H1 (cell line): ENCODE measurements at regions not wholly inside any gene's neighbourhood (a gene's known extent, or its start where the extent isn't known, plus 50 kb on each side); places are given as distances from the start of the nearest gene placed in this dataset.

ENCODE experiments used
- CTCF ChIA-PET: fragments of 300-600 bp; sonication (Branson Sonifier 250); formaldehyde crosslinking; loops from one replicate; lab custom pipeline; 2021; ENCODE audit not compliant: partially characterized antibody; lab: Charles Lee
- POLR2A ChIA-PET: fragments of 300-600 bp; sonication (Branson Sonifier 250); formaldehyde crosslinking; loops from one replicate; lab custom pipeline; 2021; ENCODE audit warnings: inconsistent platforms; ENCODE audit not compliant: partially characterized antibody; lab: Charles Lee
- DNase-seq, 2 experiments: peaks; one replicate each; pipeline versions ENCODE4 v3.0.0 to v3.0.0-alpha.2; 2010 to 2022; ENCODE audit warnings: low spot score in 2 of 2, low read depth in 1 of 2, mixed read lengths in 1 of 2
- FAIRE-seq: peaks from 2 replicates; lab custom pipeline; 2011; peaks lifted over from hg19 to GRCh38; lab: Jason Lieb, UNC
- H2AFZ ChIP-seq: 2 replicates; pipeline ENCODE4 v1.8.1; 2012; ENCODE audit warnings: low read length, inconsistent platforms
- H2AK5ac ChIP-seq: 2 replicates; pipeline ENCODE4 v1.6.1; 2013; ENCODE audit warnings: low read depth, low read length
- H2BK120ac ChIP-seq: replicated peaks from 2 replicates; pipeline ENCODE3; 2013; ENCODE audit warnings: low read depth, low read length, inconsistent platforms
- H2BK12ac ChIP-seq: 2 replicates; pipeline ENCODE4 v1.6.1; 2013; ENCODE audit warnings: low read depth, low read length
- H2BK15ac ChIP-seq: 2 replicates; pipeline ENCODE4 v1.6.1; 2013; ENCODE audit warnings: low read length
- H2BK20ac ChIP-seq: 2 replicates; pipeline ENCODE4 v1.6.1; 2013; ENCODE audit warnings: low read length
- H2BK5ac ChIP-seq: 2 replicates; pipeline ENCODE4 v1.6.1; 2013; ENCODE audit warnings: low read depth, low read length
- H3K14ac ChIP-seq: 2 replicates; pipeline ENCODE4 v1.6.1; 2013; ENCODE audit warnings: inconsistent platforms; ENCODE audit not compliant: insufficient read length
- H3K18ac ChIP-seq: 2 replicates; pipeline ENCODE4 v1.6.1; 2013; ENCODE audit warnings: low read length; ENCODE audit errors: extremely low read depth
- H3K23ac ChIP-seq: 2 replicates; pipeline ENCODE4 v1.6.1; 2013; ENCODE audit warnings: inconsistent platforms; ENCODE audit not compliant: insufficient read length
- H3K23me2 ChIP-seq: 2 replicates; pipeline ENCODE4 v1.6.1; 2013; ENCODE audit warnings: low read depth, low read length
- H3K27ac ChIP-seq: 2 replicates; pipeline ENCODE4 v1.6.1; 2011; ENCODE audit warnings: low read depth, low read length, inconsistent platforms
- H3K27me3 ChIP-seq, 4 experiments: replicated peaks in 1 of 4; 1 replicate in 1 of 4; 2 replicates in 3 of 4; pipeline versions ENCODE4 v1.6.1 to v1.8.1; 2011 to 2013; ENCODE audit warnings: low read length in 3 of 4, mild to moderate bottlenecking in 3 of 4, inconsistent platforms in 2 of 4, mixed read lengths in 2 of 4, moderate library complexity in 1 of 4; ENCODE audit not compliant: control insufficient read depth in 3 of 4, insufficient read depth in 3 of 4; ENCODE audit errors: extremely low read depth in 1 of 4
- H3K36me3 ChIP-seq, 4 experiments: 2 replicates each; pipeline versions ENCODE4 v1.6.1 to v1.8.1; 2011 to 2013; ENCODE audit warnings: mild to moderate bottlenecking in 4 of 4, low read length in 3 of 4, moderate library complexity in 2 of 4, control low read depth in 1 of 4, inconsistent platforms in 1 of 4; ENCODE audit not compliant: insufficient read depth in 4 of 4, control insufficient read depth in 2 of 4
- H3K4ac ChIP-seq: replicated peaks from 2 replicates; pipeline ENCODE3; 2013; ENCODE audit warnings: low read length, low read depth, mixed read lengths, inconsistent platforms; ENCODE audit not compliant: insufficient read length
- H3K4me1 ChIP-seq, 4 experiments: replicated peaks in 1 of 4; 1 replicate in 1 of 4; 2 replicates in 3 of 4; pipeline versions ENCODE4 v1.6.1 to v1.8.1; 2011 to 2013; ENCODE audit warnings: low read length in 3 of 4, inconsistent platforms in 2 of 4, mixed read lengths in 1 of 4; ENCODE audit not compliant: insufficient read depth in 4 of 4, control insufficient read depth in 3 of 4
- H3K4me2 ChIP-seq, 2 experiments: 2 replicates each; pipeline versions ENCODE4 v1.6.1 to v1.8.1; 2011 to 2013; ENCODE audit warnings: low read depth in 2 of 2, low read length in 2 of 2, control low read depth in 1 of 2, inconsistent platforms in 1 of 2, mild to moderate bottlenecking in 1 of 2; ENCODE audit not compliant: insufficient read depth in 1 of 2
- H3K4me3 ChIP-seq, 4 experiments: fragments of 200-600, 300-600 bp in 1 of 4; sonication (generic), shearing (Covaris generic), sonication (Bioruptor Twin) in 1 of 4; 2 replicates each; pipeline versions ENCODE4 v1.5.1 to v1.8.1; 2011 to 2016; ENCODE audit warnings: low read length in 4 of 4, low read depth in 3 of 4, control low read depth in 2 of 4, inconsistent platforms in 2 of 4, mild to moderate bottlenecking in 2 of 4, mixed read lengths in 1 of 4, moderate library complexity in 1 of 4; ENCODE audit not compliant: insufficient read depth in 2 of 4; ENCODE audit errors: extremely low read depth in 1 of 4
- H3K56ac ChIP-seq: replicated peaks from 2 replicates; pipeline ENCODE3; 2013; ENCODE audit warnings: low read depth, mild to moderate bottlenecking, mixed read lengths, low read length, inconsistent platforms; ENCODE audit not compliant: insufficient read length
- H3K79me1 ChIP-seq: 2 replicates; pipeline ENCODE4 v1.6.1; 2013; ENCODE audit warnings: low read depth, low read length, control low read depth
- H3K79me2 ChIP-seq, 2 experiments: 2 replicates each; pipeline versions ENCODE4 v1.6.1 to v1.8.1; 2012 to 2013; ENCODE audit warnings: low read length in 2 of 2, mild to moderate bottlenecking in 2 of 2, inconsistent platforms in 1 of 2; ENCODE audit not compliant: insufficient read depth in 2 of 2, control insufficient read depth in 1 of 2
- H3K9ac ChIP-seq, 4 experiments: replicated peaks in 1 of 4; 1 replicate in 1 of 4; 2 replicates in 3 of 4; pipeline versions ENCODE4 v1.6.1 to v1.8.1; 2011 to 2013; ENCODE audit warnings: low read depth in 3 of 4, low read length in 3 of 4, control low read depth in 2 of 4, mild to moderate bottlenecking in 2 of 4, moderate library complexity in 2 of 4, inconsistent platforms in 1 of 4; ENCODE audit errors: extremely low read depth in 1 of 4
- H3K9me3 ChIP-seq, 2 experiments: 2 replicates each; pipeline versions ENCODE4 v1.6.1 to v1.8.1; 2012 to 2013; ENCODE audit warnings: mild to moderate bottlenecking in 2 of 2, moderate library complexity in 2 of 2, control low read depth in 1 of 2, inconsistent platforms in 1 of 2, low read depth in 1 of 2, low read length in 1 of 2, mixed read lengths in 1 of 2; ENCODE audit not compliant: insufficient read depth in 2 of 2
- H4K20me1 ChIP-seq, 2 experiments: replicated peaks in 1 of 2; 2 replicates each; pipeline versions ENCODE3 to v1.8.1; 2011 to 2013; ENCODE audit warnings: inconsistent platforms in 2 of 2, low read length in 2 of 2, mild to moderate bottlenecking in 1 of 2; ENCODE audit not compliant: insufficient read depth in 2 of 2, control insufficient read depth in 1 of 2
- H4K5ac ChIP-seq: 2 replicates; pipeline ENCODE4 v1.6.1; 2013; ENCODE audit warnings: low read length, low read depth, mixed read lengths, inconsistent platforms; ENCODE audit not compliant: insufficient read length
- H4K8ac ChIP-seq: 2 replicates; pipeline ENCODE4 v1.8.0; 2013; ENCODE audit warnings: mild to moderate bottlenecking, moderate library complexity, low read length, inconsistent platforms; ENCODE audit not compliant: insufficient read depth; ENCODE audit errors: extremely low read depth
- H4K91ac ChIP-seq: replicated peaks from 2 replicates; pipeline ENCODE3; 2013; ENCODE audit warnings: low read length, mixed read lengths, inconsistent platforms; ENCODE audit not compliant: insufficient read length
- KDM4A ChIP-seq: IDR thresholded peaks from one replicate; pipeline ENCODE4 v1.7.1; 2012; ENCODE audit warnings: low read depth, mild to moderate bottlenecking, moderate library complexity, low read length, inconsistent platforms; ENCODE audit not compliant: severe bottlenecking
- RAD21 ChIP-seq, 2 experiments: IDR thresholded peaks in 1 of 2; conservative IDR thresholded peaks in 1 of 2; 2 replicates each; pipeline ENCODE4 v1.6.1; 2011; ENCODE audit warnings: low read depth in 2 of 2, low read length in 2 of 2, improper control_type of control experiment in 1 of 2, inconsistent platforms in 1 of 2, mild to moderate bottlenecking in 1 of 2, moderate library complexity in 1 of 2
- RBBP5 ChIP-seq: IDR thresholded peaks from 2 replicates; pipeline ENCODE4 v1.7.1; 2012; ENCODE audit warnings: low read depth, mild to moderate bottlenecking, inconsistent platforms, low read length, moderate library complexity, borderline replicate concordance
- WGBS, 2 experiments: shearing (Covaris generic) in 1 of 2; methylation state at CpG; one replicate each; pipeline versions ENCODE4 v1.1.6 to v1.1.7; 2013 to 2015; ENCODE audit warnings: low lambda C conversion rate in 2 of 2, mixed read lengths in 2 of 2, inconsistent platforms in 1 of 2, low coverage in 1 of 2, missing lambda C conversion rate in 1 of 2; ENCODE audit not compliant: insufficient replicate concordance in 2 of 2, insufficient coverage in 1 of 2, insufficient read length in 1 of 2; ENCODE audit errors: extremely low coverage in 1 of 2, missing lambda C conversion rate in 1 of 2; 5-methylcytosine and 5-hydroxymethylcytosine counted together
- TF ChIP-seq, protein P1 (sequence below): IDR thresholded peaks from 2 replicates; pipeline ENCODE4 v1.6.1; 2012; ENCODE audit warnings: inconsistent platforms

- H3K4me2 ChIP-seq, result no peak overlapping the region
- H2BK12ac ChIP-seq, result no peak overlapping the region
- no peaks in the 10 kb centered on the region for H4K20me1 ChIP-seq
- H2BK5ac ChIP-seq, result no peak overlapping the region
- H4K8ac ChIP-seq, result no peak overlapping the region
- no peak overlapping the region for H3K18ac ChIP-seq
- no peaks in the 10 kb centered on the region for H3K36me3 ChIP-seq
- H2BK20ac ChIP-seq, result no peak overlapping the region
- DNase-seq, result no peak
- H2BK120ac ChIP-seq, result no peak overlapping the region
- H3K4ac ChIP-seq, result no peak overlapping the region
- H2BK15ac ChIP-seq, result no peak overlapping the region
- H3K79me2 ChIP-seq, result no peaks in the 10 kb centered on the region
- ChIA-PET CTCF (interaction anchor here (1.0 kb wide), 1 partner anchor 40 kb away, joined by 4 read pairs; no protein-coding TSS in a partner anchor), POLR2A (no interaction called here)
- FAIRE-seq, result no peak
- no peak for TF ChIP-seq RAD21 (IDR thresholded peaks at IDR 0.05 in 1 of 2, conservative IDR thresholded peaks at IDR 0.05 in 1 of 2; ENCODE audit: low read depth in 2 of 2, low read length in 2 of 2)
- TF ChIP-seq RBBP5, result no peak
- TF ChIP-seq, protein P1, sequence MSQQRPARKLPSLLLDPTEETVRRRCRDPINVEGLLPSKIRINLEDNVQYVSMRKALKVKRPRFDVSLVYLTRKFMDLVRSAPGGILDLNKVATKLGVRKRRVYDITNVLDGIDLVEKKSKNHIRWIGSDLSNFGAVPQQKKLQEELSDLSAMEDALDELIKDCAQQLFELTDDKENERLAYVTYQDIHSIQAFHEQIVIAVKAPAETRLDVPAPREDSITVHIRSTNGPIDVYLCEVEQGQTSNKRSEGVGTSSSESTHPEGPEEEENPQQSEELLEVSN, result no peak
- no peak for TF ChIP-seq KDM4A
- H3K27me3 ChIP-seq, result no peaks in the 10 kb centered on the region
- H4K5ac ChIP-seq, result no peak overlapping the region
- H3K56ac ChIP-seq, result no peak overlapping the region
- H3K4me3 ChIP-seq, result no peak overlapping the region
- no peak overlapping the region for H3K9ac ChIP-seq
- no peaks in the 10 kb centered on the region for H3K9me3 ChIP-seq
- H4K91ac ChIP-seq, result no peak overlapping the region
- H3K4me1 ChIP-seq, result peaks cover 0 to 3% (median 3%) of the 10 kb centered on the region in 4 experiments; a peak in 5 of 7 replicates
- WGBS, 2 experiments, result 83% methylated on average over 1 of the region's 1 CpG; no CpG with 5 or more reads in 1 of the 2 experiments
- H3K14ac ChIP-seq, result no peak overlapping the region
- H3K23ac ChIP-seq, result no peak overlapping the region
- H2AFZ ChIP-seq, result no peak overlapping the region
- H3K23me2 ChIP-seq, result no peaks in the 10 kb centered on the region
- no peaks in the 10 kb centered on the region for H3K79me1 ChIP-seq
- no peak overlapping the region for H3K27ac ChIP-seq
- no peak overlapping the region for H2AK5ac ChIP-seq
Observed at GRCh38 chr15:92271179-92271578, 122.5 kb upstream of the ST8SIA2 start.
